ENCODE measurements at regions not wholly inside any gene's neighbourhood (a gene's known extent, or its start where the extent isn't known, plus 50 kb on each side); places are given as distances from the start of the nearest gene placed in this dataset.

GRCh38 chr9:120030847-120031246, 549.1 kb downstream of the CDK5RAP2 start:
- no peaks in the 10 kb centered on the region for H3K36me3 ChIP-seq
- intact Hi-C loops (cut with DNase I): no loop called here
- H3K9ac ChIP-seq (ENCODE audit: low read depth in 2 of 2, low read length in 2 of 2): no peak overlapping the region
- no peak overlapping the region for H3K27ac ChIP-seq
- H3K4me3 ChIP-seq: no peak overlapping the region
- DNase-seq: no peak
- no peaks in the 10 kb centered on the region for H3K9me3 ChIP-seq
- H3K4me1 ChIP-seq: no peaks in the 10 kb centered on the region
- TF ChIP-seq CTCF (IDR thresholded peaks at IDR 0.05): no peak
- no peaks in the 10 kb centered on the region for H3K27me3 ChIP-seq

GRCh38 chr9:120018550-120018949, 561.4 kb downstream of the CDK5RAP2 start:
- intact Hi-C loops (cut with DNase I): no loop called here
- TF ChIP-seq CTCF (IDR thresholded peaks at IDR 0.05): no peak
- H3K9ac ChIP-seq (ENCODE audit: low read depth in 2 of 2, low read length in 2 of 2): no peak overlapping the region
- H3K27ac ChIP-seq: no peak overlapping the region
- H3K9me3 ChIP-seq: no peaks in the 10 kb centered on the region
- no peaks in the 10 kb centered on the region for H3K4me1 ChIP-seq
- H3K36me3 ChIP-seq: no peaks in the 10 kb centered on the region
- H3K4me3 ChIP-seq: no peak overlapping the region
- no peak for DNase-seq
- H3K27me3 ChIP-seq: no peaks in the 10 kb centered on the region

- DNase-seq: no peak
- no peak for TF ChIP-seq CTCF (IDR thresholded peaks at IDR 0.05)
- Histone ChIP-seq H3K27ac (no peak overlapping the region), H3K4me3 (no peak overlapping the region), H3K36me3 (no peaks in the 10 kb centered on the region), H3K27me3 (no peaks in the 10 kb centered on the region), H3K9ac (ENCODE audit: low read depth in 2 of 2, low read length in 2 of 2) (no peak overlapping the region), H3K4me1 (no peaks in the 10 kb centered on the region), H3K9me3 (no peaks in the 10 kb centered on the region)
- intact Hi-C loops (cut with DNase I): no loop called here
Measured at GRCh38 chr9:120018037-120018436, 561.9 kb downstream of the CDK5RAP2 start.

- Histone ChIP-seq H3K36me3 (no peaks in the 10 kb centered on the region), H3K9me3 (no peaks in the 10 kb centered on the region), H3K4me3 (no peak overlapping the region), H3K4me1 (no peaks in the 10 kb centered on the region), H3K27ac (no peak overlapping the region), H3K27me3 (no peaks in the 10 kb centered on the region), H3K9ac (ENCODE audit: low read depth in 2 of 2, low read length in 2 of 2) (no peak overlapping the region)
- no peak for DNase-seq
- intact Hi-C loops (cut with DNase I): no loop called here
- no peak for TF ChIP-seq CTCF (IDR thresholded peaks at IDR 0.05)
Measured at GRCh38 chr9:120016231-120016630, 563.7 kb downstream of the CDK5RAP2 start.

GRCh38 chr9:120014796-120015195, 565.2 kb downstream of the CDK5RAP2 start:
- Histone ChIP-seq H3K9ac (ENCODE audit: low read depth in 2 of 2, low read length in 2 of 2) (no peak overlapping the region), H3K9me3 (no peaks in the 10 kb centered on the region), H3K27me3 (no peaks in the 10 kb centered on the region), H3K36me3 (no peaks in the 10 kb centered on the region), H3K27ac (no peak overlapping the region), H3K4me3 (no peak overlapping the region), H3K4me1 (no peaks in the 10 kb centered on the region)
- TF ChIP-seq CTCF (IDR thresholded peaks at IDR 0.05): no peak
- intact Hi-C loops (cut with DNase I): no loop called here
- no peak for DNase-seq

GRCh38 chr9:120009856-120010255, 570.1 kb downstream of the CDK5RAP2 start:
- TF ChIP-seq CTCF (IDR thresholded peaks at IDR 0.05): no peak
- no peaks in the 10 kb centered on the region for H3K27me3 ChIP-seq
- DNase-seq: no peak
- intact Hi-C loops (cut with DNase I): no loop called here
- H3K27ac ChIP-seq: no peak overlapping the region
- no peak overlapping the region for H3K4me3 ChIP-seq
- no peak overlapping the region for H3K9ac ChIP-seq (ENCODE audit: low read depth in 2 of 2, low read length in 2 of 2)
- H3K4me1 ChIP-seq: no peaks in the 10 kb centered on the region
- no peaks in the 10 kb centered on the region for H3K36me3 ChIP-seq
- H3K9me3 ChIP-seq: no peaks in the 10 kb centered on the region
